Activated T-cell treated with anti-CD3 and anti-CD28 coated beads, Interleukin-2, amount 50 U/mL, for 24 hours (primary cell): ENCODE measurements at regions not wholly inside any gene's neighbourhood (a gene's known extent, or its start where the extent isn't known, plus 50 kb on each side); places are given as distances from the start of the nearest gene placed in this dataset.

ENCODE experiments used
- DNase-seq: peaks from one replicate; pipeline ENCODE4 v3.0.0-alpha.2; 2020
- H3K27ac Mint-ChIP-seq: 2 replicates; pipeline ENCODE4 v1.8.0; 2020; ENCODE audit warnings: mild to moderate bottlenecking, mixed read lengths
- H3K27me3 Mint-ChIP-seq: 2 replicates; pipeline ENCODE4 v1.8.0; 2020; ENCODE audit warnings: mixed read lengths
- H3K36me3 Mint-ChIP-seq: 2 replicates; pipeline ENCODE4 v1.8.0; 2020; ENCODE audit warnings: low read depth, mixed read lengths
- H3K4me1 Mint-ChIP-seq: 2 replicates; pipeline ENCODE4 v1.8.0; 2020; ENCODE audit warnings: low read depth, mixed read lengths
- H3K4me3 Mint-ChIP-seq: 2 replicates; pipeline ENCODE4 v1.8.0; 2020; ENCODE audit warnings: mild to moderate bottlenecking, moderate library complexity, mixed read lengths
- H3K9me3 Mint-ChIP-seq: 2 replicates; pipeline ENCODE4 v1.8.0; 2020; ENCODE audit warnings: mixed read lengths

DNA sequence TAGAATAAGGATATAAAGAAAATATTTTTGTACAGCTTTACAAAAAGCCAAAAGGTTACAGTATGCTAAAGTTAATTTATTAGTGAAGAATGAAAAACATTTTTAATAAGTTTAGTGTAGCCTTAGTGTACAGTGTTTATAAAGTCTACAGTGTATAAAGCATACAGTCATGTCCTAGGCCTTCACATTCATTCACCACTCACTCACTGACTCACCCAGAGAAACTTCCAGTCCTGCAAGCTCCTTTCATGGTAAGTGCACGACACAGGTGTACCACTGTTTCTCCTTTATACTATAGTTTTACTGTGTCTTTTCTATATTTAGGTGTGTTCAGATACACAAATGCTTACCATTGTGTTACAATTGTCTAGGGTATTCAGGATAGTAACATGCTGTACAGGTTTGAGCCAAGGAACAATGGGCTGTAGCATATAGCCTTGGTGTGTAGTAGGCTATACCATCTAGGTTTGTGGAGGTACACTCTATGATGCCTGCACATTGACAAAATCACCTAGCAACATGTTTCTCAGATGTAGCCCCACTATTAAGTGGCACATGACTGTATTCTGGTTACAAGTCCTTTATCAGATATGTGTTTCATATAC lies 197.1 kb upstream of the KBTBD8 start:
- Mint-ChIP-seq H3K4me1 (peaks cover 10% of the 10 kb centered on the region), H3K9me3 (peaks cover 3% of the 10 kb centered on the region), H3K27me3 (peaks cover 26% of the 10 kb centered on the region), H3K36me3 (no peaks in the 10 kb centered on the region), H3K4me3 (no peak overlapping the region), H3K27ac (no peak overlapping the region)
- DNase-seq: no peak

DNA sequence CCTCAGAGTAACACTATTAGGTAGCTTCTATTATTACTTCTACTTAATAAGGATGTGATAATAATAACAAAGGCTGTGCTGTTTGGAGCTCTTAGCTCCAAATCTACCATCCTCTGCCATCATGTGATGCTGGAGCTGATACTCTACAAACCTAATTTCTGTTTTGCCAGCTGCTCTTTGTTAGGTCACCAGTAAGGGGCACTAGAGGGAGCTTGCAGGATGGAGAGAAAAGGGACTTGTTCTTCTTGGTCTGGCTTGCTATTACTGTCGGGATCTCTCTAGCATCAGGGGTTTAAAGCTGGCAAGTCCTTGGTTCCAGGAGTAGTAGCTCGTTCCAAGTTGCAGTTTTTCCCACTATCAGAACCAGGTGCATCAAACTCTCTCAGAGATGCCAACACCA lies 194.9 kb upstream of the KBTBD8 start:
- Mint-ChIP-seq H3K36me3 (no peaks in the 10 kb centered on the region), H3K9me3 (no peaks in the 10 kb centered on the region), H3K4me1 (peaks cover 10% of the 10 kb centered on the region), H3K4me3 (no peak overlapping the region), H3K27me3 (peaks cover 22% of the 10 kb centered on the region), H3K27ac (no peak overlapping the region)
- no peak for DNase-seq

DNA sequence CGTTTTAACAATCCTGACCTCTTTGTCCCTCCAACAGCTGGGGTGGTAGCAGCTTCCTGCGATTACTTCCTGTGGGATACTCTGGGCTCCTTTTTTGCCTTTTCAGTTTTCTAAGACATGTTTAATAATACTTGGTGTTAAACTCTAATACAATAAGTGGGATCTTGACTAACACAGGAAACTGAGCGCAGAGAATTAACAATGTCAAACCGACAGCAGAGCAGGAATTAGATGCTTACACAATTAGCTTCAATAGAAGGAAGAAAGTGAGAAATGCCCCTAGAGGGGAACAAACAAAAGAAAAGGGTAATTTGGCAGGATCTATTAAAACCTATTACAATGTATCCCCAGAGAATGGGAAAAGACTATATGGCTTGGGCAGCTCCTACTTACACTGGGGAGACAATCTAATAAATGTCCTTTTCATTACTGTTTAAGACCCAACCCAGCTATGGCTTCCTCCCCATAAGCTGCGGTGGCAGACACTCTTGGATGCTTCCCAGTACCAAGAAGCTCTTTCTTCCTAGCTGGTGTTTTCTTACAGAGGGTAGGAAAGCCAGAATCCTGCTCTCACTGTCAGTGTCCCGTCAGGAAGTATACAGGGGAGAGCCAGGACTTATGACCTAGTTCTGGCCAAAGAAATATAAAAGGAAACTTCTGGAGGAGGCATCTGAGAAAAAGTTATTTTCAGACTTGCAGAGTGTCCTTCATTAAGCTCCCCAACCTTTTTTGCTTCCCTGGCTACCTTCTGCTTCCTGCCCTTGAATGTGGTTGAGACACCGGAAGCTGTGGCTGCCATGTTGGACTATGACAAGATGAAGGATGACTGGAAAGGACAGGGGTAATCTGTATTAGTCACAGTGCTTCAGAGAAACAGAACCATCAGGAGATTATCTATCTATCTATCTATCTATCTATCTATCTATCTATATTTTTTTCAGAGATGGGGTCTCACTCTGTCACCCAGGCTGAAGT lies 194.1 kb upstream of the KBTBD8 start:
- peaks cover 17% of the 10 kb centered on the region for H3K27me3 Mint-ChIP-seq
- peaks cover 10% of the 10 kb centered on the region for H3K4me1 Mint-ChIP-seq
- H3K9me3 Mint-ChIP-seq: no peaks in the 10 kb centered on the region
- DNase-seq: no peak
- no peak overlapping the region for H3K27ac Mint-ChIP-seq
- H3K36me3 Mint-ChIP-seq: no peaks in the 10 kb centered on the region
- H3K4me3 Mint-ChIP-seq: no peak overlapping the region

GRCh38 chr3:66808891-66809594 lies 189.1 kb upstream of the KBTBD8 start:
- Mint-ChIP-seq H3K9me3 (no peaks in the 10 kb centered on the region), H3K27me3 (no peaks in the 10 kb centered on the region), H3K4me3 (no peak overlapping the region), H3K36me3 (no peaks in the 10 kb centered on the region), H3K27ac (no peak overlapping the region), H3K4me1 (peaks cover 6% of the 10 kb centered on the region)
- no peak for DNase-seq

DNA sequence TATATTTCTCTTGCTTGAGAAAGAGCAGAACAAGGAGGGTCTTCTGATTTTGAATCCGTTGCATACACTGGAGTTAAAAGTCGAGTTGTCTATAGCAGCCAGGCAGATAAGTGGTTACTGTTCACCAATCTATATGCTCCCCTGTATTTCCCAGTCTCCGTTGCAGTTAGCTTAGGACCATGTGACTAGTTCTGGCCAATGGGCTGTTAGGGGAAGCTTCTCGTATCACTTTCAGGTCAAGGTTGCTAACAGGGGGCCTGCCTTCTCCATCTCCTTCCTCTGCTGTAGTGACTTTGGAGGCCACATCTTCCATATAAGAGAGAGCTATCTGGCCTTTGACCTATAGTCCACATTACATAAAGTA lies 188.5 kb upstream of the KBTBD8 start:
- H3K27me3 Mint-ChIP-seq: no peaks in the 10 kb centered on the region
- no peaks in the 10 kb centered on the region for H3K9me3 Mint-ChIP-seq
- H3K36me3 Mint-ChIP-seq: no peaks in the 10 kb centered on the region
- peaks cover 2% of the 10 kb centered on the region for H3K4me1 Mint-ChIP-seq
- no peak for DNase-seq
- no peak overlapping the region for H3K4me3 Mint-ChIP-seq
- H3K27ac Mint-ChIP-seq: no peak overlapping the region

DNA sequence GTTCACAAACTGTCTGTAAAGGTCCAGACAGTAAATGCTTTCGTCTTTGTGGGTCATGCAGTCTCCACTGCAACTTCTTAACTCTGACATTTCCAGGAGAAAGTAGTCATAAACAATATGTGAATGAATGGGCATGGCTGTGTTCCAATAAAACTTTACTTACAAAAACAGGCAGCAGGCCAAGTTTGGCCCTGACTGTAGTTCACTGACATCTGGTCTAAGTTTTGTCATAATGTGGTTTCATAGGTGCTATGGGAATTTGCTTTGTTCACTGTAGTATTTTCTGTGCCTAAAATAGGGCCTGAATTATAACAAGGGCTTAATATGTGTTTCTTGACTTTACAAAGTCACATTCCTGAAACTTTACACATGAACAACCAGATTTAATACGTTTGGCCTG lies 186.0 kb upstream of the KBTBD8 start:
- Mint-ChIP-seq H3K27ac (no peak overlapping the region), H3K9me3 (no peaks in the 10 kb centered on the region), H3K4me1 (peaks cover 4% of the 10 kb centered on the region), H3K36me3 (no peaks in the 10 kb centered on the region), H3K4me3 (no peak overlapping the region), H3K27me3 (peaks cover 2% of the 10 kb centered on the region)
- no peak for DNase-seq

GRCh38 chr3:66812741-66813140 lies 185.4 kb upstream of the KBTBD8 start:
- H3K9me3 Mint-ChIP-seq: no peaks in the 10 kb centered on the region
- DNase-seq: no peak
- peaks cover 4% of the 10 kb centered on the region for H3K4me1 Mint-ChIP-seq
- no peak overlapping the region for H3K27ac Mint-ChIP-seq
- H3K27me3 Mint-ChIP-seq: peaks cover 4% of the 10 kb centered on the region
- no peak overlapping the region for H3K4me3 Mint-ChIP-seq
- no peaks in the 10 kb centered on the region for H3K36me3 Mint-ChIP-seq

GRCh38 chr3:66816090-66816761 lies 181.9 kb upstream of the KBTBD8 start:
- peaks cover 2% of the 10 kb centered on the region for H3K4me1 Mint-ChIP-seq
- no peaks in the 10 kb centered on the region for H3K36me3 Mint-ChIP-seq
- no peak overlapping the region for H3K27ac Mint-ChIP-seq
- H3K27me3 Mint-ChIP-seq: peaks cover 4% of the 10 kb centered on the region
- DNase-seq: no peak
- no peak overlapping the region for H3K4me3 Mint-ChIP-seq
- H3K9me3 Mint-ChIP-seq: no peaks in the 10 kb centered on the region

GRCh38 chr3:66817951-66818557 lies 180.1 kb upstream of the KBTBD8 start:
- H3K27me3 Mint-ChIP-seq: peaks cover 5% of the 10 kb centered on the region
- no peak overlapping the region for H3K27ac Mint-ChIP-seq
- no peaks in the 10 kb centered on the region for H3K36me3 Mint-ChIP-seq
- H3K4me1 Mint-ChIP-seq: peaks cover 2% of the 10 kb centered on the region
- DNase-seq: no peak
- no peak overlapping the region for H3K4me3 Mint-ChIP-seq
- no peaks in the 10 kb centered on the region for H3K9me3 Mint-ChIP-seq

- Mint-ChIP-seq H3K27me3 (peaks cover 5% of the 10 kb centered on the region), H3K36me3 (no peaks in the 10 kb centered on the region), H3K27ac (no peak overlapping the region), H3K4me3 (no peak overlapping the region), H3K9me3 (no peaks in the 10 kb centered on the region), H3K4me1 (peaks cover 2% of the 10 kb centered on the region)
- no peak for DNase-seq
Observed at GRCh38 chr3:66819993-66820501, 178.1 kb upstream of the KBTBD8 start.

- no peaks in the 10 kb centered on the region for H3K36me3 Mint-ChIP-seq
- peaks cover 4% of the 10 kb centered on the region for H3K27me3 Mint-ChIP-seq
- peak; percentile 66 for DNase-seq
- no peaks in the 10 kb centered on the region for H3K9me3 Mint-ChIP-seq
- H3K4me1 Mint-ChIP-seq: no peaks in the 10 kb centered on the region
- H3K4me3 Mint-ChIP-seq: no peak overlapping the region
- no peak overlapping the region for H3K27ac Mint-ChIP-seq
Observed at GRCh38 chr3:66822186-66823008, 175.7 kb upstream of the KBTBD8 start.

- Mint-ChIP-seq H3K27me3 (peaks cover 4% of the 10 kb centered on the region), H3K27ac (no peak overlapping the region)
- DNase-seq: no peak
Observed at GRCh38 chr3:66823009-66823397, 175.1 kb upstream of the KBTBD8 start.

GRCh38 chr3:66823532-66823931 lies 174.6 kb upstream of the KBTBD8 start:
- H3K4me1 Mint-ChIP-seq: no peaks in the 10 kb centered on the region
- no peaks in the 10 kb centered on the region for H3K36me3 Mint-ChIP-seq
- no peak overlapping the region for H3K27ac Mint-ChIP-seq
- no peaks in the 10 kb centered on the region for H3K9me3 Mint-ChIP-seq
- no peak overlapping the region for H3K4me3 Mint-ChIP-seq
- no peak for DNase-seq
- peaks cover 4% of the 10 kb centered on the region for H3K27me3 Mint-ChIP-seq

More at GRCh38 chr3:66823009-66823397, 175.1 kb upstream of the KBTBD8 start:
- H3K36me3 Mint-ChIP-seq: no peaks in the 10 kb centered on the region
- no peak overlapping the region for H3K4me3 Mint-ChIP-seq
- H3K4me1 Mint-ChIP-seq: no peaks in the 10 kb centered on the region
- no peaks in the 10 kb centered on the region for H3K9me3 Mint-ChIP-seq
